ENCODE measurements at regions not wholly inside any gene's neighbourhood (a gene's known extent, or its start where the extent isn't known, plus 50 kb on each side); places are given as distances from the start of the nearest gene placed in this dataset.

DNA sequence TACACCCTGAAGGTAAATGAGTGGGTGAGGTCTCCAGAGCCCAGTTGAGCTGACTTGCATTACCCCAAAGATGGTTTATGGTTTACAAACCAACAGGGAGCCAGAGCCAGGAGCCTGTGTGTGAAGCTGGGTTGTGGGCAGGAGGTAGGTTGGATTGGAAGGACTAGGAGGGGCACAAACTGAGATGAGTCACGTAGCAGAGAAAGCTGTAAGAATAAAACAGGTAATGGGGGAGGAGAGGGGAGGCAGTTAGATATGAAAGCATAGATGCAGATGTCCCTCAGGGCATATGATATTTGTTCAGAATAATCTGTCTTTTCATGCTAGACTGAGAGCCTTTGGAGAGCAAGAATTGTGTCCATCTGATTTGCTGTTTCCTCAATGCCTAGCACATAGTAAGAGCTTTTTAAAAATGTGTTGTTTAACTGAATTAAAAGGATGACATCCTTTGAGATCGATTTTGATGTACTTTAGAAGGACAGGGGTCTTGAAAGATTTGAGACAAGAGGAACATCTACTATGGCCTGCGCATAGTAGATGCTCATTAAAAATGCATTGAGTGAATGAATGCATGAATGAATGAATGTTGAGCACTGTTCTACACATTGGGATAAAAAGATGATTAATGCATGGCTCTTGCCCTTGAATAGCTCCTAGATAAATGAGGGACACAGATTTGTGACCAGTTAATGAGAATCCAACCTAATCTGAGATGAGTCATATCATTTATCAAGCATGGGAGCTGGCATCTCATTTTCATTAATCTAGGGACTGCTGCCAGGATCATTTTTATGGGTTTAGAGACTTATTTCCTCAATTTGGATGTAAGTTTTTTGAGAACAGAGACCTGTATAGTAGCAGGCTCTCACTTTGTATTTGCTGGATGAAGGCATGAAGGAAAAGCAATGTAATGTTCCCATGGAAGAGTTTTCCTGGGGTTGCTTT lies 175.8 kb upstream of the BDNF start:
- H3K9ac ChIP-seq (ENCODE audit: low read depth in 2 of 2, low read length in 2 of 2), result no peak overlapping the region
- H3K9me3 ChIP-seq, result no peaks in the 10 kb centered on the region
- no peak overlapping the region for H3K4me3 ChIP-seq
- intact Hi-C loops (cut with DNase I), result no loop called here
- no peaks in the 10 kb centered on the region for H3K36me3 ChIP-seq
- TF ChIP-seq, protein P1, sequence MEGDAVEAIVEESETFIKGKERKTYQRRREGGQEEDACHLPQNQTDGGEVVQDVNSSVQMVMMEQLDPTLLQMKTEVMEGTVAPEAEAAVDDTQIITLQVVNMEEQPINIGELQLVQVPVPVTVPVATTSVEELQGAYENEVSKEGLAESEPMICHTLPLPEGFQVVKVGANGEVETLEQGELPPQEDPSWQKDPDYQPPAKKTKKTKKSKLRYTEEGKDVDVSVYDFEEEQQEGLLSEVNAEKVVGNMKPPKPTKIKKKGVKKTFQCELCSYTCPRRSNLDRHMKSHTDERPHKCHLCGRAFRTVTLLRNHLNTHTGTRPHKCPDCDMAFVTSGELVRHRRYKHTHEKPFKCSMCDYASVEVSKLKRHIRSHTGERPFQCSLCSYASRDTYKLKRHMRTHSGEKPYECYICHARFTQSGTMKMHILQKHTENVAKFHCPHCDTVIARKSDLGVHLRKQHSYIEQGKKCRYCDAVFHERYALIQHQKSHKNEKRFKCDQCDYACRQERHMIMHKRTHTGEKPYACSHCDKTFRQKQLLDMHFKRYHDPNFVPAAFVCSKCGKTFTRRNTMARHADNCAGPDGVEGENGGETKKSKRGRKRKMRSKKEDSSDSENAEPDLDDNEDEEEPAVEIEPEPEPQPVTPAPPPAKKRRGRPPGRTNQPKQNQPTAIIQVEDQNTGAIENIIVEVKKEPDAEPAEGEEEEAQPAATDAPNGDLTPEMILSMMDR (IDR thresholded peaks at IDR 0.05), result no peak
- H3K27ac ChIP-seq, result no peak overlapping the region
- no peaks in the 10 kb centered on the region for H3K4me1 ChIP-seq
- no peaks in the 10 kb centered on the region for H3K27me3 ChIP-seq
- no peak for DNase-seq

- Histone ChIP-seq H3K27me3 (no peaks in the 10 kb centered on the region), H3K27ac (no peak overlapping the region), H3K4me1 (no peaks in the 10 kb centered on the region), H3K9ac (ENCODE audit: low read depth in 2 of 2, low read length in 2 of 2) (no peak overlapping the region), H3K4me3 (no peak overlapping the region), H3K36me3 (no peaks in the 10 kb centered on the region), H3K9me3 (no peaks in the 10 kb centered on the region)
- DNase-seq, result no peak
- intact Hi-C loops (cut with DNase I), result no loop called here
- TF ChIP-seq, protein P1 (IDR thresholded peaks at IDR 0.05), result no peak
Observed at GRCh38 chr11:27874998-27875830, 175.0 kb upstream of the BDNF start.

- Histone ChIP-seq H3K4me1 (no peaks in the 10 kb centered on the region), H3K9me3 (no peaks in the 10 kb centered on the region), H3K27ac (no peak overlapping the region), H3K27me3 (no peaks in the 10 kb centered on the region), H3K4me3 (no peak overlapping the region), H3K36me3 (no peaks in the 10 kb centered on the region), H3K9ac (ENCODE audit: low read depth in 2 of 2, low read length in 2 of 2) (no peak overlapping the region)
- DNase-seq, result no peak
- intact Hi-C loops (cut with DNase I), result no loop called here
- TF ChIP-seq, protein P1 (IDR thresholded peaks at IDR 0.05), result no peak
Observed at GRCh38 chr11:27873664-27874063, 173.4 kb upstream of the BDNF start.

DNA sequence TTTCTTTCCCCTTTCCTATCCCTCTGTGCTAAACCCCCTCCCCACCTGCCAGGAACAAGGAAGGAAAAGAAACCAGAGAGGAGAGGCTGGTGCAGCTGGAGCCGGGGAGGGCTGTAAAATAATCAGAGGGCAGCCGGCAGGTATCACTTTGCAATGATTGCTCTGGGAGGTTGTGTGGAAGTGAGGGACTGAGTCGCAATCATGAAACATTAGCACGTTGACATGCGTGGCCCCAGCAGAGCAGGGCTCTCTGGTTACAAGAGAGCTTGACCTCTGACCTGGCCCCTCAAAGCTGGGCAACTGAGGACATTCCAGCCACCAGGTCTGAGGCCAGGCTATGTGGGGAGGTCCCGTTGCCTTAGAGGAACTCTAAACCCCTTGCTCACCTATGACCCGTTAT lies 170.8 kb upstream of the BDNF start:
- intact Hi-C loops (cut with DNase I), result no loop called here
- no peaks in the 10 kb centered on the region for H3K36me3 ChIP-seq
- H3K27me3 ChIP-seq, result no peaks in the 10 kb centered on the region
- H3K4me1 ChIP-seq, result no peaks in the 10 kb centered on the region
- H3K27ac ChIP-seq, result no peak overlapping the region
- no peak for DNase-seq
- TF ChIP-seq, protein P1 (IDR thresholded peaks at IDR 0.05), result no peak
- no peaks in the 10 kb centered on the region for H3K9me3 ChIP-seq
- no peak overlapping the region for H3K9ac ChIP-seq (ENCODE audit: low read depth in 2 of 2, low read length in 2 of 2)
- no peak overlapping the region for H3K4me3 ChIP-seq

DNA sequence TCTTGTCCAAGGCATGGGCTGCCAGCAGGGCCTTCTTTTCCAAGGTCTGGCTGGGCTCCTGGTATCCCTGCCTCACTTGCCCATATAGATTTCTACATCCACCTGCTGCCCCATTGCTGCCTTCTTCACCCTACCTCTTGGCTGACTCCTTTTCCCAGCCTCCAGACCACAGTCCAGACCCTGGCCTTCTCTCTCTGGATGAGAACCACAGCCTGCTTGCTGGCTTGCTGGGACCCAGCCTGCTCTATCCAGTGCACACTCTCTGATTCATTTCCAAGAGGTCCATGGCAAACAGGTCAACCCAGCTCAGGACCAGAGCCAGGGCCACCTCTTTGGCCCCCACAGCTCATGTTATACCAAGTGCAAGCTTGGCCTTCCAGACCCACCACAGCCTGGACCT lies 169.4 kb upstream of the BDNF start:
- no peak for DNase-seq
- Histone ChIP-seq H3K4me3 (no peak overlapping the region), H3K9ac (ENCODE audit: low read depth in 2 of 2, low read length in 2 of 2) (no peak overlapping the region), H3K36me3 (no peaks in the 10 kb centered on the region), H3K27ac (no peak overlapping the region), H3K4me1 (no peaks in the 10 kb centered on the region), H3K27me3 (no peaks in the 10 kb centered on the region), H3K9me3 (no peaks in the 10 kb centered on the region)
- intact Hi-C loops (cut with DNase I), result no loop called here
- TF ChIP-seq, protein P1 (IDR thresholded peaks at IDR 0.05), result no peak
